GM23248 (cell line): ENCODE measurements at regions not wholly inside any gene's neighbourhood (a gene's known extent, or its start where the extent isn't known, plus 50 kb on each side); places are given as distances from the start of the nearest gene placed in this dataset.
A peak's percentile ranks its signal among the peaks of the same experiment; 100 is the strongest.
"Not testable (repeated sequence)": the region's sequence is repeated elsewhere in the genome, so short reads cannot be mapped to it uniquely, and the experiment has no call there.

ENCODE experiments used
- DNase-seq: peaks from one replicate; pipeline ENCODE4 v3.0.0-alpha.2; 2015
- H2AFZ ChIP-seq: fragments of 200-600 bp; sonication (generic); 2 replicates; pipeline ENCODE4 v1.6.1; 2016; ENCODE audit warnings: antibody characterized with exemption
- H3F3A ChIP-seq: fragments of 200-600 bp; sonication (generic); 2 replicates; pipeline ENCODE4 v1.6.1; 2016; ENCODE audit warnings: mild to moderate bottlenecking, antibody characterized with exemption, mixed run types; ENCODE audit not compliant: insufficient read depth
- H3K27ac ChIP-seq: fragments of 200-600 bp; sonication (generic); 2 replicates; pipeline ENCODE4 v1.5.1; 2016; ENCODE audit warnings: mild to moderate bottlenecking
- H3K27me3 ChIP-seq: fragments of 200-600 bp; sonication (generic); replicated peaks from 2 replicates; pipeline ENCODE4 v1.6.1; 2016; ENCODE audit warnings: mild to moderate bottlenecking; ENCODE audit not compliant: insufficient read depth
- H3K36me3 ChIP-seq: fragments of 200-600 bp; sonication (generic); 2 replicates; pipeline ENCODE4 v1.6.1; 2016; ENCODE audit warnings: low read depth, mild to moderate bottlenecking
- H3K4me1 ChIP-seq: fragments of 200-600 bp; sonication (generic); 2 replicates; pipeline ENCODE4 v1.6.1; 2016; ENCODE audit warnings: mild to moderate bottlenecking; ENCODE audit not compliant: insufficient read depth
- H3K4me2 ChIP-seq: fragments of 200-600 bp; sonication (generic); one replicate; pipeline ENCODE4 v1.6.1; 2016; ENCODE audit warnings: mild to moderate bottlenecking; ENCODE audit not compliant: unreplicated experiment
- H3K4me3 ChIP-seq: fragments of 200-600 bp; sonication (generic); 2 replicates; pipeline ENCODE4 v1.5.1; 2016; ENCODE audit warnings: mild to moderate bottlenecking
- H3K79me2 ChIP-seq: fragments of 200-600 bp; sonication (generic); 2 replicates; pipeline ENCODE4 v1.6.1; 2016; ENCODE audit warnings: mild to moderate bottlenecking; ENCODE audit not compliant: insufficient read depth
- H3K9ac ChIP-seq: fragments of 200-600 bp; sonication (generic); 2 replicates; pipeline ENCODE4 v1.6.1; 2016; ENCODE audit warnings: mild to moderate bottlenecking
- H3K9me2 ChIP-seq: fragments of 200-600 bp; sonication (generic); 2 replicates; pipeline ENCODE4 v1.6.1; 2016; ENCODE audit warnings: mixed run types, mild to moderate bottlenecking, moderate library complexity; ENCODE audit not compliant: insufficient read depth
- H3K9me3 ChIP-seq: fragments of 200-600 bp; sonication (generic); one replicate; pipeline ENCODE4 v1.6.1; 2017; ENCODE audit warnings: low read depth
- H4K20me1 ChIP-seq: fragments of 200-600 bp; sonication (generic); 2 replicates; pipeline ENCODE4 v1.6.0; 2016; ENCODE audit not compliant: insufficient read depth
- EZH2 ChIP-seq: fragments of 200-600 bp; sonication (generic); IDR thresholded peaks from 2 replicates; pipeline ENCODE4 v1.6.1; 2018; ENCODE audit warnings: antibody characterized with exemption, mild to moderate bottlenecking; ENCODE audit not compliant: insufficient read depth, poor library complexity, severe bottlenecking
- EZH2phosphoT487 ChIP-seq: fragments of 200-600 bp; sonication (generic); IDR thresholded peaks from 2 replicates; pipeline ENCODE4 v1.6.1; 2018; ENCODE audit warnings: antibody characterized with exemption, moderate library complexity, mild to moderate bottlenecking, low read depth; ENCODE audit not compliant: insufficient read depth
- WGBS, 2 experiments: methylation state at CpG; one replicate each; pipeline ENCODE4 v1.1.6; 2015 to 2017; ENCODE audit warnings: low lambda C conversion rate in 2 of 2, low coverage in 1 of 2; ENCODE audit errors: missing lambda C conversion rate in 2 of 2; 5-methylcytosine and 5-hydroxymethylcytosine counted together
- in situ Hi-C: fragments of 300-500 bp; cut with MboI; formaldehyde crosslinking; loops from 2 replicates; pipeline ENCODE4 v1.15.0; 2020

DNA sequence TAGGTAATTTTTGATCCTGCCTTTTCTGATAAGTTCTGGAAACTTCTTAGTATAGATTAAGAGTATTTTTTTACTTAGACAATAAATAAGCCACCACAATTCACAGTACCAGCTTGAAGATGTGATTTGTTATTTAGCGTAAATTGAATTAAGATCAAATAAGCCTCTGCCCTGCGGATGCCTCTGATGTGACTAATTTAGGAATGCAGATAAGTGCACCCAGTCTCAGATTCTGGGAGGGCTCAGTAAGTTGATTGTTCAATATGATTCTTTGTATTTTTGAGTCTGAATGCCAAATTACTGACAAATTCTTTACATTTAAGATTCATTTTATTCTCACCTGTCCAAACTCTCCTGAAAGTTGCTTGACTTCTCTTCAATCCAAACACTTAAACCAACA is 147.5 kb downstream of the THBS2 start:
- TF ChIP-seq EZH2 (no peak), EZH2phosphoT487 (no peak)
- in situ Hi-C loops: no loop called here
- H3K4me3 ChIP-seq: no peak overlapping the region
- no peaks in the 10 kb centered on the region for H3K79me2 ChIP-seq
- H3F3A ChIP-seq: peaks cover 15% of the 10 kb centered on the region
- peaks cover 12% of the 10 kb centered on the region for H3K4me1 ChIP-seq
- no peak overlapping the region for H3K4me2 ChIP-seq
- H3K27ac ChIP-seq: no peak overlapping the region
- H2AFZ ChIP-seq: no peak overlapping the region
- no peaks in the 10 kb centered on the region for H3K9me3 ChIP-seq
- 92% methylated on average over 2 of the region's 2 CpGs for WGBS, 2 experiments
- no peaks in the 10 kb centered on the region for H3K36me3 ChIP-seq
- H4K20me1 ChIP-seq: no peaks in the 10 kb centered on the region
- H3K9ac ChIP-seq: no peak overlapping the region
- H3K9me2 ChIP-seq: no peaks in the 10 kb centered on the region
- no peak for DNase-seq
- H3K27me3 ChIP-seq: no peaks in the 10 kb centered on the region

DNA sequence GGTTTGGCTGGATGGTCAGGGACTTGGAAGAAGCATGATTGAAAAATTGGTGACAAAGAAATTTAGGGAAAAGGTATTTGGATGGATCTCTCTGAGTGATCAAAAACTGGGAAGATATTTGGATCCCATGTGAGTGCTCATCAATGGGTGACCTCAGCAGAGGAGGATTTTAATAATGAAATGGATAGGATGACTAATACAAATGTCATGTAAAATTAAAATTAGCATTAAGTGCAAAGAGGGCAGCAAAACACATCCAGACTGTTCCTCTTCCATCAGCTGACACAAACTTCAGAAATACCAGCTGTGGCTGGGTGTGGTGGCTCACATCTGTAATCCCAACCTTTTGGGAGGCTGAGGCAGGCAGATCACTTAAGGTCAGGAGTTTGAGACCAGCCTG is 151.7 kb downstream of the THBS2 start:
- peak; percentile 46 for DNase-seq
- H3K9me2 ChIP-seq: no peaks in the 10 kb centered on the region
- peak overlapping the region; percentile 47 for H3K4me2 ChIP-seq
- no peaks in the 10 kb centered on the region for H3K79me2 ChIP-seq
- no peak overlapping the region for H2AFZ ChIP-seq
- no peaks in the 10 kb centered on the region for H3K36me3 ChIP-seq
- H3K9me3 ChIP-seq: no peaks in the 10 kb centered on the region
- peaks cover 16% of the 10 kb centered on the region for H3F3A ChIP-seq
- peaks cover 30% of the 10 kb centered on the region for H3K4me1 ChIP-seq
- H4K20me1 ChIP-seq: no peaks in the 10 kb centered on the region
- H3K9ac ChIP-seq: no peak overlapping the region
- H3K27ac ChIP-seq: peak overlapping the region; percentile 35
- no peaks in the 10 kb centered on the region for H3K27me3 ChIP-seq
- no peak for TF ChIP-seq EZH2phosphoT487
- TF ChIP-seq EZH2: no peak
- no peak overlapping the region for H3K4me3 ChIP-seq
- in situ Hi-C loops: no loop called here

DNA sequence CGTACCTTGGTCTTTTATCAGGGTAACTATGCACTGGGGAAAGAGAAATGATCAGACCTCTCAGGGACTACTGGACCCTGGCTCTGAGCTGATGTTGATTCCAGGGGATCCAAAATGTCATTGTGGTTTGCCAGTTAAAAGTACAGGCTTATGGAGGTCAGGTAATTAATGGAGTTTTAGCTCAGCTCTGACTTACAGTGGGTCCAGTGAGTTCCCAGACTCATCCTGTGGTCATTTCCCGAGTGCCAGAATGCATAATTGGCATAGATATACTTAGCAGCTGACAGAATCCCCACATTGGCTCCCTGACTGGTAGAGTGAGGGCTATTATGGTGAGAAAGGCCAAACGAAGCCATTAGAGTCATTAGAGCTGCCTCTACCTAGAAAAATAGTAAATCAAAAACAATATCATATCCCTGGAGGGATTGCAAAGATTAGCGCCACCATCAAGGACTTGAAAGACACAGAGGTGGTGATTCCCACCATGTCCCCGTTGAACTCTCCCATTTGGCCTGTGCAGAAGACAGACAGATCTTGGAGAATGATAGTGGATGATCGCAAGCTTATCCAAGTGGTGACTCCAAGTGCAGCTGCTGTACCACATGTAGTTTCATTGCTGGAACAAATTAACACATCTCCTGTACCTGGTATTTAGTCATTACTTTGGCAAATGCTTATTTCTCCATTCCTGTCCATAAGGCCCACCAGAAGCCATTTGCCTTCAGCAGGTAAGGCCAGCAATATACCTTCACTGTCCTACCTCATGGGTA is 152.4 kb downstream of the THBS2 start:
- H3K27me3 ChIP-seq: no peaks in the 10 kb centered on the region
- H3K36me3 ChIP-seq: no peaks in the 10 kb centered on the region
- no peaks in the 10 kb centered on the region for H3K9me2 ChIP-seq
- no peaks in the 10 kb centered on the region for H3K9me3 ChIP-seq
- H3K27ac ChIP-seq: peak overlapping the region; percentile 35
- no peaks in the 10 kb centered on the region for H3K79me2 ChIP-seq
- in situ Hi-C loops: no loop called here
- no peak overlapping the region for H3K4me3 ChIP-seq
- H3F3A ChIP-seq: peaks cover 21% of the 10 kb centered on the region
- TF ChIP-seq EZH2 (no peak), EZH2phosphoT487 (no peak)
- no peak overlapping the region for H3K9ac ChIP-seq
- no peaks in the 10 kb centered on the region for H4K20me1 ChIP-seq
- no peak for DNase-seq
- no peak overlapping the region for H2AFZ ChIP-seq
- no peak overlapping the region for H3K4me2 ChIP-seq
- peaks cover 37% of the 10 kb centered on the region for H3K4me1 ChIP-seq
- 90 to 92% methylated on average over 6 of the region's 6 CpGs for WGBS, 2 experiments

DNA sequence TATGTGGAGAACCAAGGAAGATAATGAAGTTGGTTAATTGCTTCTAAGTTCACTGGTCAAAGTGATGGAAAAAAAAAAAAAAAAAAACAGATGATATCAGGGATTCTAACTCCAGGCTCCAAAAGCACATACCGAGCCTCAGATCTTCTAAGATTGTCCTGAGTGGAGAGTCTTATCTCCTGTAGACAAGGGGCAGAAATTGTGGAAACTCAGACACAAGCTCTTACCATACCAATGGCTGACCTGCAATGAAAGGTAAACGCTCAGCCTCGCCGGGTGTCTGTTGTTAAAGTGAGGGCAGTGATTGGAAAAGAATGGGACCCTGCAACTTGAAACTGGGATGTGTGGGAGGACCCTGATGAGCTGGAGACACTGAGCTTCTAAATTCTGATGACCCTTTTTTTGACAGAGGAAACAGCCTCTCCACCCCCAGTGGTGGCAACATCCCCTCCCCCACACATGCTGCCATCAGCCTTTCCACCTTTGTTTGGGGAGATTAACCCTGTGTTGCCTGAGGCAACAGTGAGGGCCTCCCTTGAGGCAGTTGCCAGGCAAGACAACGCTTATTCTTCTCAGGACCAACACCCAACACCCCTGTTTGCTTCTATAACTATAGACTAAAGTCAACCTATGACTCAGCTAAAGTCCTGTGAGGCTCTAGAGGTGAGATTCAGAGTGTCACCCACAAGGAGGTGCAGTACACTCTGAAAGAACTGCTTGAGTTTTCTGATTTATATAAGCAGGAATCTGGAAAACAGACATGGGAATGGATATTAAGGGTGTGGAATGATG is 154.0 kb downstream of the THBS2 start:
- no peaks in the 10 kb centered on the region for H3K79me2 ChIP-seq
- H3K9me3 ChIP-seq: no peaks in the 10 kb centered on the region
- no peak overlapping the region for H3K9ac ChIP-seq
- H3K27ac ChIP-seq: no peak overlapping the region
- no peaks in the 10 kb centered on the region for H3K27me3 ChIP-seq
- in situ Hi-C loops: no loop called here
- H3K4me1 ChIP-seq: peaks cover 38% of the 10 kb centered on the region
- H3K36me3 ChIP-seq: no peaks in the 10 kb centered on the region
- DNase-seq: peak; percentile 57
- H3K4me3 ChIP-seq: no peak overlapping the region
- H3K9me2 ChIP-seq: no peaks in the 10 kb centered on the region
- WGBS, 2 experiments: 99 to 100% methylated on average over 5 of the region's 5 CpGs
- peaks cover 21% of the 10 kb centered on the region for H3F3A ChIP-seq
- H3K4me2 ChIP-seq: no peak overlapping the region
- H4K20me1 ChIP-seq: no peaks in the 10 kb centered on the region
- no peak overlapping the region for H2AFZ ChIP-seq
- no peak for TF ChIP-seq EZH2phosphoT487
- no peak for TF ChIP-seq EZH2

DNA sequence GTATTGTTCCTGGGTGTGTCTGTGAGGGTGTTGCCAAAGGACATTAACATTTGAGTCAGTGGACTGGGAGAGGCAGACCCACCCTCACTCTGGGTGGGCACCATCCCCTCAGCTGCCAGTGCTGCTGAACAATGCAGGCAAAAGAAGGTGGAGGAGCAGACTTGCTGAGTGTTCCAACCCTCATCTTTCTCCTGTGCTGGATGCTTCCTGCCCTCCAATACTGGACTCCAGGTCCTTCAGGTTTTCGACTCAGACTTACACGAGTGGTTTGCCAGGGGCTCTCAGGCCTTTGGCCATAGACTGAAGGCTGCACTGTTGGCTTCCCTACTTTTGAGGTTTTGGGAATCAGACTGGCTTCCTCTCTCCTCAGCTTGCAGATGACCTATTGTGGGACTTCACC is 155.0 kb downstream of the THBS2 start:
- in situ Hi-C loops: not testable (repeated sequence)

More for the DNA sequence above, 155.0 kb downstream of the THBS2 start:
- H3K4me1 ChIP-seq: peaks cover 38% of the 10 kb centered on the region
- H3K9me2 ChIP-seq, H3K79me2 ChIP-seq, H3K36me3 ChIP-seq, H3K9me3 ChIP-seq, H3K9ac ChIP-seq, DNase-seq, H3K4me2 ChIP-seq, H2AFZ ChIP-seq, H3K27ac ChIP-seq, H3K4me3 ChIP-seq, H4K20me1 ChIP-seq, H3K27me3 ChIP-seq: not testable (repeated sequence)
- H3F3A ChIP-seq: peaks cover 21% of the 10 kb centered on the region
- WGBS, 2 experiments: 36 to 57% methylated on average over 2 of the region's 2 CpGs
